ENCODE measurements at regions not wholly inside any gene's neighbourhood (a gene's known extent, or its start where the extent isn't known, plus 50 kb on each side); places are given as distances from the start of the nearest gene placed in this dataset.

- H3K4me3 ChIP-seq = no peak overlapping the region
- WGBS, 2 donors = 98 to 99% methylated on average over 3 of the region's 3 CpGs
- TF ChIP-seq EP300 (IDR thresholded peaks at IDR 0.05) (no peak), CTCF (IDR thresholded peaks at IDR 0.05) (no peak), POLR2A (IDR thresholded peaks at IDR 0.05) (no peak)
- DNase-seq (ENCODE audit: low spot score in 2 of 2) = no peak
- H3K36me3 ChIP-seq = no peaks in the 10 kb centered on the region
- no peaks in the 10 kb centered on the region for H3K27me3 ChIP-seq
- H3K27ac ChIP-seq = no peak overlapping the region
- no peaks in the 10 kb centered on the region for H3K9me3 ChIP-seq
- peaks cover 0 to 34% (median 8%) of the 10 kb centered on the region in 4 donors for H3K4me1 ChIP-seq
Measured at GRCh38 chr3:72248869-72249268, 463.9 kb upstream of the PROK2 start.

GRCh38 chr3:72248389-72248761 is 463.4 kb upstream of the PROK2 start:
- peaks cover 0 to 34% (median 8%) of the 10 kb centered on the region in 4 donors for H3K4me1 ChIP-seq
- no peaks in the 10 kb centered on the region for H3K9me3 ChIP-seq
- WGBS, 2 donors = 96 to 100% methylated on average over 1 of the region's 1 CpG
- TF ChIP-seq CTCF (IDR thresholded peaks at IDR 0.05) = no peak
- no peak for TF ChIP-seq EP300 (IDR thresholded peaks at IDR 0.05)
- TF ChIP-seq POLR2A (IDR thresholded peaks at IDR 0.05) = no peak
- H3K27ac ChIP-seq = no peak overlapping the region
- no peak overlapping the region for H3K4me3 ChIP-seq
- DNase-seq (ENCODE audit: low spot score in 2 of 2) = no peak
- no peaks in the 10 kb centered on the region for H3K36me3 ChIP-seq
- no peaks in the 10 kb centered on the region for H3K27me3 ChIP-seq

- no peak for DNase-seq (ENCODE audit: low spot score in 2 of 2)
- Histone ChIP-seq H3K4me1 (peaks cover 0 to 36% (median 8%) of the 10 kb centered on the region in 4 donors), H3K9me3 (no peaks in the 10 kb centered on the region), H3K27me3 (no peaks in the 10 kb centered on the region), H3K27ac (no peak overlapping the region), H3K36me3 (no peaks in the 10 kb centered on the region), H3K4me3 (no peak overlapping the region)
- no peak for TF ChIP-seq POLR2A (IDR thresholded peaks at IDR 0.05)
- no peak for TF ChIP-seq EP300 (IDR thresholded peaks at IDR 0.05)
- no peak for TF ChIP-seq CTCF (IDR thresholded peaks at IDR 0.05)
- WGBS, 2 donors = 23 to 75% methylated on average over 1 of the region's 1 CpG
Measured at GRCh38 chr3:72247645-72248388, 462.9 kb upstream of the PROK2 start.

- no peak for DNase-seq (ENCODE audit: low spot score in 2 of 2)
- WGBS, 2 donors = 87% methylated on average over 7 of the region's 7 CpGs
- TF ChIP-seq POLR2A (IDR thresholded peaks at IDR 0.05) = no peak
- TF ChIP-seq EP300 (IDR thresholded peaks at IDR 0.05) = no peak
- no peak for TF ChIP-seq CTCF (IDR thresholded peaks at IDR 0.05)
- Histone ChIP-seq H3K27me3 (no peaks in the 10 kb centered on the region), H3K4me3 (no peak overlapping the region), H3K27ac (no peak overlapping the region), H3K9me3 (no peaks in the 10 kb centered on the region), H3K4me1 (peaks cover 0 to 43% (median 8%) of the 10 kb centered on the region in 4 donors), H3K36me3 (no peaks in the 10 kb centered on the region)
Measured at GRCh38 chr3:72247126-72247525, 462.2 kb upstream of the PROK2 start.

- WGBS, 2 donors = 52 to 55% methylated on average over 6 of the region's 6 CpGs
Measured at GRCh38 chr3:72246685-72247084, 461.7 kb upstream of the PROK2 start.

More at GRCh38 chr3:72246685-72247084, 461.7 kb upstream of the PROK2 start:
- no peak overlapping the region for H3K4me3 ChIP-seq
- H3K27ac ChIP-seq = no peak overlapping the region
- TF ChIP-seq POLR2A (IDR thresholded peaks at IDR 0.05) (no peak), CTCF (IDR thresholded peaks at IDR 0.05) (no peak), EP300 (IDR thresholded peaks at IDR 0.05) (no peak)
- H3K27me3 ChIP-seq = no peaks in the 10 kb centered on the region
- H3K36me3 ChIP-seq = no peaks in the 10 kb centered on the region
- no peak for DNase-seq (ENCODE audit: low spot score in 2 of 2)
- no peaks in the 10 kb centered on the region for H3K9me3 ChIP-seq
- peaks cover 0 to 43% (median 8%) of the 10 kb centered on the region in 4 donors for H3K4me1 ChIP-seq
